Astrocyte (in vitro differentiated cells and primary cell): ENCODE measurements at regions not wholly inside any gene's neighbourhood (a gene's known extent, or its start where the extent isn't known, plus 50 kb on each side); places are given as distances from the start of the nearest gene placed in this dataset.
A peak's percentile ranks its signal among the peaks of the same experiment; 100 is the strongest.

Source experiments
- DNase-seq: peaks from one replicate; pipeline ENCODE4 v3.0.0-alpha.2; 2010; ENCODE audit warnings: low read depth
- FAIRE-seq: peaks from 2 replicates; lab custom pipeline; 2011; peaks lifted over from hg19 to GRCh38; lab: Jason Lieb, UNC
- H2AFZ ChIP-seq: 2 replicates; pipeline ENCODE4 v1.6.0; 2012; ENCODE audit warnings: low read depth, low read length, inconsistent platforms
- H3K27ac ChIP-seq: 2 replicates; pipeline ENCODE4 v1.5.1; 2011; ENCODE audit warnings: low read depth, low read length, inconsistent platforms
- H3K27me3 ChIP-seq: 2 replicates; pipeline ENCODE4 v1.6.0; 2011; ENCODE audit warnings: low read length, inconsistent platforms; ENCODE audit not compliant: insufficient read depth
- H3K36me3 ChIP-seq: 2 replicates; pipeline ENCODE4 v1.5.1; 2011; ENCODE audit warnings: low read length, inconsistent platforms; ENCODE audit not compliant: insufficient read depth
- H3K4me1 ChIP-seq: 2 replicates; pipeline ENCODE4 v1.5.1; 2011; ENCODE audit warnings: low read length, inconsistent platforms; ENCODE audit not compliant: insufficient read depth
- H3K4me2 ChIP-seq: 2 replicates; pipeline ENCODE4 v1.6.0; 2012; ENCODE audit warnings: low read length, inconsistent platforms
- H3K4me3 ChIP-seq: 2 replicates; pipeline ENCODE4 v1.5.1; 2011; ENCODE audit warnings: low read depth, mild to moderate bottlenecking, low read length, inconsistent platforms; ENCODE audit not compliant: insufficient read depth
- H3K79me2 ChIP-seq: 2 replicates; pipeline ENCODE4 v1.6.0; 2012; ENCODE audit warnings: mild to moderate bottlenecking, low read length, inconsistent platforms; ENCODE audit not compliant: insufficient read depth
- H3K9ac ChIP-seq: 2 replicates; pipeline ENCODE4 v1.6.0; 2012; ENCODE audit warnings: mild to moderate bottlenecking, low read length, inconsistent platforms
- H3K9me3 ChIP-seq: 2 replicates; pipeline ENCODE4 v1.5.1; 2012; ENCODE audit warnings: low read depth, mild to moderate bottlenecking, low read length, inconsistent platforms; ENCODE audit not compliant: insufficient read depth
- H4K20me1 ChIP-seq: 2 replicates; pipeline ENCODE4 v1.6.0; 2012; ENCODE audit warnings: low read length, inconsistent platforms; ENCODE audit not compliant: insufficient read depth
- H3K27ac Mint-ChIP-seq: one replicate; pipeline ENCODE4 v1.8.0; 2021; ENCODE audit warnings: mild to moderate bottlenecking, mixed read lengths; ENCODE audit not compliant: unreplicated experiment
- H3K27me3 Mint-ChIP-seq: one replicate; pipeline ENCODE4 v1.8.0; 2021; ENCODE audit warnings: low read depth, mixed read lengths; ENCODE audit not compliant: unreplicated experiment
- H3K36me3 Mint-ChIP-seq: one replicate; pipeline ENCODE4 v1.8.0; 2021; ENCODE audit warnings: low read depth, mixed read lengths; ENCODE audit not compliant: unreplicated experiment
- H3K4me1 Mint-ChIP-seq: one replicate; pipeline ENCODE4 v1.8.0; 2021; ENCODE audit warnings: low read depth, mixed read lengths; ENCODE audit not compliant: unreplicated experiment
- H3K4me3 Mint-ChIP-seq: one replicate; pipeline ENCODE4 v1.8.0; 2021; ENCODE audit warnings: mild to moderate bottlenecking, moderate library complexity, mixed read lengths; ENCODE audit not compliant: unreplicated experiment
- H3K9me3 Mint-ChIP-seq: one replicate; pipeline ENCODE4 v1.8.0; 2021; ENCODE audit warnings: mild to moderate bottlenecking, mixed read lengths; ENCODE audit not compliant: unreplicated experiment
- EZH2 ChIP-seq: IDR thresholded peaks from 2 replicates; pipeline ENCODE4 v1.6.1; 2012; ENCODE audit warnings: mild to moderate bottlenecking, low read length, inconsistent platforms; ENCODE audit not compliant: insufficient read depth
- TF ChIP-seq, protein P1 (sequence below): IDR thresholded peaks from 2 replicates; pipeline ENCODE4 v1.5.1; 2011; ENCODE audit warnings: low read depth, mild to moderate bottlenecking, inconsistent platforms, low read length, moderate library complexity; ENCODE audit not compliant: insufficient read depth

- peak overlapping the region; percentile 31 for H3K4me2 ChIP-seq
- H3K27me3 ChIP-seq = no peaks in the 10 kb centered on the region
- no peaks in the 10 kb centered on the region for H3K79me2 ChIP-seq
- H2AFZ ChIP-seq = no peak overlapping the region
- Mint-ChIP-seq H3K27ac (peak overlapping the region; percentile 62), H3K27me3 (no peaks in the 10 kb centered on the region), H3K9me3 (peaks cover 9% of the 10 kb centered on the region), H3K4me3 (peak overlapping the region; percentile 27), H3K36me3 (peaks cover 2% of the 10 kb centered on the region), H3K4me1 (peaks cover 24% of the 10 kb centered on the region)
- peaks cover 9% of the 10 kb centered on the region for H3K4me1 ChIP-seq
- H3K9ac ChIP-seq = no peak overlapping the region
- no peaks in the 10 kb centered on the region for H3K9me3 ChIP-seq
- H4K20me1 ChIP-seq = no peaks in the 10 kb centered on the region
- no peak overlapping the region for H3K27ac ChIP-seq
- FAIRE-seq = no peak
- no peak for DNase-seq
- H3K36me3 ChIP-seq = no peaks in the 10 kb centered on the region
- H3K4me3 ChIP-seq = no peak overlapping the region
- TF ChIP-seq EZH2 = no peak
- TF ChIP-seq, protein P1, sequence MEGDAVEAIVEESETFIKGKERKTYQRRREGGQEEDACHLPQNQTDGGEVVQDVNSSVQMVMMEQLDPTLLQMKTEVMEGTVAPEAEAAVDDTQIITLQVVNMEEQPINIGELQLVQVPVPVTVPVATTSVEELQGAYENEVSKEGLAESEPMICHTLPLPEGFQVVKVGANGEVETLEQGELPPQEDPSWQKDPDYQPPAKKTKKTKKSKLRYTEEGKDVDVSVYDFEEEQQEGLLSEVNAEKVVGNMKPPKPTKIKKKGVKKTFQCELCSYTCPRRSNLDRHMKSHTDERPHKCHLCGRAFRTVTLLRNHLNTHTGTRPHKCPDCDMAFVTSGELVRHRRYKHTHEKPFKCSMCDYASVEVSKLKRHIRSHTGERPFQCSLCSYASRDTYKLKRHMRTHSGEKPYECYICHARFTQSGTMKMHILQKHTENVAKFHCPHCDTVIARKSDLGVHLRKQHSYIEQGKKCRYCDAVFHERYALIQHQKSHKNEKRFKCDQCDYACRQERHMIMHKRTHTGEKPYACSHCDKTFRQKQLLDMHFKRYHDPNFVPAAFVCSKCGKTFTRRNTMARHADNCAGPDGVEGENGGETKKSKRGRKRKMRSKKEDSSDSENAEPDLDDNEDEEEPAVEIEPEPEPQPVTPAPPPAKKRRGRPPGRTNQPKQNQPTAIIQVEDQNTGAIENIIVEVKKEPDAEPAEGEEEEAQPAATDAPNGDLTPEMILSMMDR = no peak
Observed at GRCh38 chr15:66894986-66895780, 170.2 kb upstream of the SMAD3 start.

- H2AFZ ChIP-seq = no peak overlapping the region
- peak overlapping the region; percentile 62 for H3K27ac Mint-ChIP-seq
- H3K36me3 Mint-ChIP-seq = peaks cover 2% of the 10 kb centered on the region
- H3K9me3 Mint-ChIP-seq = peaks cover 9% of the 10 kb centered on the region
- DNase-seq (no peak), FAIRE-seq (no peak)
- no peak overlapping the region for H3K4me3 ChIP-seq
- H3K27ac ChIP-seq = no peak overlapping the region
- H3K27me3 ChIP-seq = no peaks in the 10 kb centered on the region
- H3K9me3 ChIP-seq = no peaks in the 10 kb centered on the region
- no peak overlapping the region for H3K9ac ChIP-seq
- H3K4me1 Mint-ChIP-seq = peaks cover 25% of the 10 kb centered on the region
- no peaks in the 10 kb centered on the region for H3K27me3 Mint-ChIP-seq
- H3K79me2 ChIP-seq = no peaks in the 10 kb centered on the region
- no peak overlapping the region for H3K4me2 ChIP-seq
- H3K36me3 ChIP-seq = no peaks in the 10 kb centered on the region
- peaks cover 11% of the 10 kb centered on the region for H3K4me1 ChIP-seq
- H3K4me3 Mint-ChIP-seq = no peak overlapping the region
- no peak for TF ChIP-seq EZH2
- TF ChIP-seq, protein P1 = no peak
- no peaks in the 10 kb centered on the region for H4K20me1 ChIP-seq
Observed at GRCh38 chr15:66895794-66896453, 169.5 kb upstream of the SMAD3 start.
